NCI-H1105 (cell line): ENCODE measurements at regions not wholly inside any gene's neighbourhood (a gene's known extent, or its start where the extent isn't known, plus 50 kb on each side); places are given as distances from the start of the nearest gene placed in this dataset.

Source experiments
- DNase-seq: peaks from one replicate; lab custom pipeline; 2025; lab: John Stamatoyannopoulos, UW

DNA sequence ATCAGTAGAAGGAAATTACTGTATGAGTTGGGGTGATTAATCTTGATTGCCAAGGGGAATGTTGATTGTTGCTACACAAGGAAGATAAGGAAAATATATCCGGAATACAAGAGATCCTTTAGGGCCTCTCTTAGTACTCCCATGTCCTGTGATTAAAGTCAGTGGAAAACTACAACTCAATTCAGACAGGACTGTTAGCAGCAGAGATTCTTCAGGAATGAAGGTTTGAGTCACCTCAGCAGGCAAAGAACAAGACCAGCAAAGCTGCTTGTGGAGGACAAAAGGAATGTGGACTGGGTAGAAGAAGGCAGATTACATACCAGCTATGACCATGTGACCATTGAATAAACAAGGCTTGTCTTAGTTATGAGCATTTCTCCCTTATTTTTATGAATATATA lies 478.2 kb downstream of the BUD13 start:
- DNase-seq, result no peak

- no peak for DNase-seq
These were observed 484.9 kb downstream of the BUD13 start for GRCh38 chr11:116287866-116288265.

GRCh38 chr11:116285026-116285425 lies 487.8 kb downstream of the BUD13 start:
- peak; percentile 18 for DNase-seq

DNA sequence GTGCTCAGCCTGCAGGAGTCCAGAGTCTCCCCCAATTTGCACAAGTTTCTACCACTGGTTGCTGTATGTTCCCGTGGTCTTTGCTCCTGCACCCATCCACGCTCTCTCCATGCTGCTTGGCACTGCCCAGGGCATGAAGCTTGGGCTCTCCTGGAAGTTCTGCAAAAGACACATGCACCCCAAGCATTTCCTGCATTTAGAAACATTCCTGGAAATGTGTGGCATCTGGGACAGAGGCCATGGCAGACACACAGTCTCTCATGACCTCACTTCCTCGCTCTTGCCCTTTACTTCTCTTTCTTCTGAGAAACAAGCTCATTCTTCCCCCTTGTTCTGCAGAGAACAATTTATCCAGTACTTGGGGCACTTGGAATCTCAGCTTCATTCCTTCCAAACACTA lies 489.5 kb downstream of the BUD13 start:
- no peak for DNase-seq

- DNase-seq, result no peak
These were observed 490.3 kb downstream of the BUD13 start for GRCh38 chr11:116282481-116282880.

GRCh38 chr11:116281173-116282160 lies 491.3 kb downstream of the BUD13 start:
- DNase-seq, result no peak

GRCh38 chr11:116279511-116279910 lies 493.3 kb downstream of the BUD13 start:
- DNase-seq, result no peak

DNA sequence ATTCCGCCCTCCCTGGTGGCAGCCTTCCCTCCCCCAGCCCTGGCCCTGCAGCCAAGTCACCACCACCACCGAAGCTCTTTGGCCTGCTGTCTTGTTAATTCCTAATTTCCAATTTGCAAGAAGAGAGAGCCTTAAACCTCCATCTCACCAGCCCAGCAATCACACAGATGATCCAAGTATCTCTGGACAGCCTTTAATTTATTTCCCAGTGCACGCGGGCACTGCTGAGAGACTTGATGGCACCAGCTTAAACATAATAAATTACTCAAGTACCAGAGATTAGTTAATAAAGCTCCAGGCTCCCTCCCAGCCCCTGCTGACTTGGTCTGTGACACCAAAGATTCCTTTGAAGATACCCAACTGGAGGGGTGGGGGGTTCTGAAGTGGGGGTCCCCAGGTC lies 494.7 kb downstream of the BUD13 start:
- no peak for DNase-seq

DNA sequence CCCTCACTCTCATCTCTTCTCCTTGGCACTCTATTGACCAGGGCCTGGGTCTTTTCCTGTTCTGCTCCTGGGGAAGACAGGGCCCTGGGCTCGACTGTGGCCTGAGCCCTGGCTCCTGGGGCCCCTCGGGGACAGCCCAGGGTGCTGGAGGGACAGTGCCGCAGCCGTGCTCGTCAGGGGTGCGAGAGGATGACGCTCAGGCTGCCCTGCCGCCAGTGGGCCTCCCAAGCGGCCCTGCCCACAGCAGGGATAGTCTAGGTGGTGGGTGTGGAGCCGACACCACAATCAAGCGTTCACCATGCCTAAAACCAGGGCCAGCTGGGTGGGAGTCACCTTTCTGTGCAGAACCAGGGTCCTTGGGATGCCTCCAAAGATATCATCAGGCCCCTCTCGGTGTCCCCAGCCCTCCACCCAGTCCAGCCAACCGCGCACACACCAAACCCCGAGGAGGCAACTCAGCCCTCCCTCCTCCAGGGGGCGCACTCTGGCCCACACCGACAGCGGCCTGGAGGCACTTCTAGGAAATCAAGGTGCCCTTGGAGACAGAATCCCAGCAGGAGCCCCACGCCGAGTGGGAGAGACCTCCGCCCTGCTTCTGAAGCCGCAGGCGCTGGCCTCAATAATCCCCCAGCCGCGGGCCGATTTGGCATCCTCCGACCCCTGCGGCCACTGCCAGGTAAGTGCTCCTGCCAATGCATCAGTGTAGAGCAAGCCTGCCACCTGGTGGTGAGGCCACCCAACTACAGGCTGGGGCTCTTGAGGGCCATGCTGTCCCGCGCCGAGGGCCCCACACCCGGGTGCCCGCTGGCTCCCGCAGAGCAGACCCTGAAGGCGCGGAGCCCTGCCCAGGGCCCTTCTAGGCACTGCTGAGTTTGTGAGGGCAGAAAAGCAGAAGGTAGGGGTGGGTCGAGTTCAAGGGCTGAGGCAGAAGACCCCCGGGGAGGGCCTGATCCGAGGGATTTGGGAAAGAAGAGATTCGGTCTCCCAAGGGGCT lies 496.4 kb downstream of the BUD13 start:
- peak; percentile 20 for DNase-seq

- DNase-seq, result no peak
These were observed 497.2 kb downstream of the BUD13 start for GRCh38 chr11:116275635-116276034.

DNA sequence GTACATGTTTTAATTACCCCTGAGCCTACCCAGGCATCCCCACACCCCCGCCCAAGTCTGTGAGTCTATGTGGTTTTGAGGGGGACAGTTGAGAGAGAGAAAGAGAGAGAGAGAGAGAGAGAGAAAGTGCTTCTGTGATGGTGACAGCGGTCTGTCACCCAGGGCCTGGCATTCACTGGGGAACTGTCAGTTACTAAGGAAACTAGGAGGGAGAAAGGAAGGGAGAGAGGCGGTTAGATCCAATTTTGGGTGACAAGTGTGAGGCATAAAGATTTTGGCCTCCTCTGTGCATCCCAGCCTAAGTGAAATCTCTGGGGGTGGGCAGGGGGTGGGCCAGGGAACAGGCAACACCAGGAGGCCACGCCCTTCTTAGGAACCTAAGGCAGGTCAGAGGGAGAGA lies 498.3 kb downstream of the BUD13 start:
- no peak for DNase-seq

DNA sequence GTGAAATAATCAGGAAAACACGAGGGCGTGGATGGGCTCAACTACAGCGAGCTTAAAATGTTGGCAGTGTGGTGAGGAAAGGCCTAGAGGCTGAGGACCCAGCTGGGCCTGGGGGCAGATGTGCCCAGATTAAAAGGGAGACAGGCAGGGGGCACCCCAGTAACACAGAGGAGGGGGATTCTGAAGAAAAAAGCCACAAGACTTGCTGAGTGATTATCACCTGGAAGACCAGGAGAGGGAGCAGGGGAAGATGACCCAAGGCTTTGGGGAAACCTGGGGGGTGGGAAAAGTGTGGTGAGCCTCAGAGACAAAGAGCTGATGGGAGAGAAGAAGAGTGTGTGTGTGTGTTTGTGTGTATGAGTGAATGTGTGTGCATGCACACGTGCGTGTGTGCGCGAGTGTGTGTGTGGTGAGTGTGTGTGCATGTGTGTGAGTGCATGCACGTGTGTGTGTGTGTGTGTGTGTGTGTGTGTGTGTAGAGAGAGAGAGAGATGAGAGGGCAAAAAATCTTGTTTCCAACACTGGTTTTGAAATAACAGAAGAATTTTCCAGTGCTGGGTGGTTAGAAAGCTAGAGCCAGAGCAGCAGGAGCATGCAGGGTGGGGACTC lies 500.5 kb downstream of the BUD13 start:
- DNase-seq, result no peak

GRCh38 chr11:116271479-116271878 lies 501.3 kb downstream of the BUD13 start:
- DNase-seq, result no peak

- no peak for DNase-seq
These were observed 505.6 kb downstream of the BUD13 start for GRCh38 chr11:116267146-116267545.

GRCh38 chr11:116263770-116264169 lies 509.0 kb downstream of the BUD13 start:
- no peak for DNase-seq

GRCh38 chr11:116263019-116263418 lies 509.8 kb downstream of the BUD13 start:
- DNase-seq, result peak; percentile 13

- DNase-seq, result no peak
These were observed 510.4 kb downstream of the BUD13 start for GRCh38 chr11:116262370-116262769.

DNA sequence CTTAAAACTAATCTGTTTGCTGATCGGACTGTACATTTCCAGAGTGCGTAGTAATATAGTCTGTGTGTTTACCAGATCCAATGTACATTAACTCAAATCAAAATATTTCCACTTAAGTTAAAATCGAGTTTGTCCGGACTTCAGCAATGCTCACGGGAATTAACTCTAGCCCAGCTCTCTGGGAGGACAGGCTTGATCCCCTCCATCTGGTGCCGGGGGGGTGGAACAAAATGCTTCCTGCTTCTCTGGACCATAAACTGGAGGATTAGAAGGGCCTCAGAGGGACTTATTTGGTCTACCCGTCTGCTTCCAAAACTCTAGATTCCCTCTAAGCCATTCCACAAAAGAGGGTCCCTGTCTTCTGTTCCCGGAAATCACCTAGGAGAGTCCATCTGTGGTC lies 511.2 kb downstream of the BUD13 start:
- DNase-seq, result no peak

DNA sequence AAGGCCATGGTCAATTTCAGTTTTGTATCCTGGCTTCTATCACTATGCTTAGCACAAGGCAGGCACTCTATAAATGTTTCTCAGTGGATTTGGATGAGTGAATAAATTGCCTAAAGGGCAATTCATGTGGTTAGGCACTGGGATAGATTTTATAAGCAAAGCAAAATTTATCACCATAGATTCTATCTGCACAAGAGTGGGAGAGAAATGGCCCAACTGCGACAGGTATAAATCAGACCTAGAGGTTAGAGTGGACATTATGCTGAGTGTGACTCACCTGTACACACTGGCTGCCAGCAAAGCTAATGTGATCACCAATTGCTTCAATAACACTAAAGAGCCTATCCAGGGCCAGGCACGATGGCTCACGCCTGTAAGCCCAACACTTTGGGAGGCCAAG lies 514.0 kb downstream of the BUD13 start:
- DNase-seq, result no peak

DNA sequence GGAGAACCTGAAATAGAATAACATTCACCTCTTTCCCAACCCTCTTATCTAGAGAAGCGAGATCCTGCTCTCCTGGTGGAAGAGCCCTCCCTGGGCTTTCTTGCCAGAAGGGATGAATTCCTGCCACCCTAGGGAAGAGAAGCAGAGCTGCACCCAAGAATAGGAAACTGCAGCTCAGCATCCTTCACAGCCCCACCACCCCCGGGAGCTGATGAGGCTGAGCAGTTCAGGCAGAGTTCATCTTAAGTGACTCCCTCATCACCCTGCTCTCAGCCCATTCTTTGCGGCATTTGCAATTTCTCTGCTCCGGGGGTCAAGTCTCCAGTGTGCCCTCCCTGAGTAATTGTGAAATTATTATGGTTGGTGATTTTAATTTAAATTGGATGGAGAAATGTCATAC lies 514.9 kb downstream of the BUD13 start:
- DNase-seq, result no peak

- DNase-seq, result no peak
These were observed 515.7 kb downstream of the BUD13 start for GRCh38 chr11:116257092-116257491.

GRCh38 chr11:116256215-116256614 lies 516.6 kb downstream of the BUD13 start:
- DNase-seq, result no peak
